Left ventricle myocardium inferior (tissue), 1 donor: ENCODE measurements at regions not wholly inside any gene's neighbourhood (a gene's known extent, or its start where the extent isn't known, plus 50 kb on each side); places are given as distances from the start of the nearest gene placed in this dataset.

Experiments used
- DNase-seq: peaks from one replicate; pipeline ENCODE4 v3.0.0-alpha.2; 2020
- H3K27ac ChIP-seq: fragments of 200-600 bp; replicated peaks from 2 replicates; pipeline ENCODE4 v1.8.0; 2021
- H3K27me3 ChIP-seq: fragments of 200-600 bp; 2 replicates; pipeline ENCODE4 v1.8.0; 2021; ENCODE audit warnings: low read depth
- H3K36me3 ChIP-seq: fragments of 200-600 bp; 2 replicates; pipeline ENCODE4 v1.8.0; 2021
- H3K4me1 ChIP-seq: fragments of 200-600 bp; 2 replicates; pipeline ENCODE4 v1.8.0; 2021
- H3K4me3 ChIP-seq: fragments of 200-600 bp; 2 replicates; pipeline ENCODE4 v1.8.0; 2021; ENCODE audit warnings: mild to moderate bottlenecking, moderate library complexity
- H3K9me3 ChIP-seq: fragments of 200-600 bp; replicated peaks from 2 replicates; pipeline ENCODE4 v1.8.0; 2021
- intact Hi-C: fragments of 100-400 bp; cut with micrococcal nuclease; formaldehyde crosslinking; loops from one replicate; pipeline ENCODE4 v1.11.0; 2022
- TF ChIP-seq, protein P1 (sequence below): fragments of 200-600 bp; IDR thresholded peaks from 2 replicates; pipeline ENCODE4 v1.8.0; 2021; ENCODE audit warnings: antibody characterized with exemption, mild to moderate bottlenecking, borderline replicate concordance
- donor health status: DM: no; HTN: yes; CAD: no; lungs with severe emphysema.

DNA sequence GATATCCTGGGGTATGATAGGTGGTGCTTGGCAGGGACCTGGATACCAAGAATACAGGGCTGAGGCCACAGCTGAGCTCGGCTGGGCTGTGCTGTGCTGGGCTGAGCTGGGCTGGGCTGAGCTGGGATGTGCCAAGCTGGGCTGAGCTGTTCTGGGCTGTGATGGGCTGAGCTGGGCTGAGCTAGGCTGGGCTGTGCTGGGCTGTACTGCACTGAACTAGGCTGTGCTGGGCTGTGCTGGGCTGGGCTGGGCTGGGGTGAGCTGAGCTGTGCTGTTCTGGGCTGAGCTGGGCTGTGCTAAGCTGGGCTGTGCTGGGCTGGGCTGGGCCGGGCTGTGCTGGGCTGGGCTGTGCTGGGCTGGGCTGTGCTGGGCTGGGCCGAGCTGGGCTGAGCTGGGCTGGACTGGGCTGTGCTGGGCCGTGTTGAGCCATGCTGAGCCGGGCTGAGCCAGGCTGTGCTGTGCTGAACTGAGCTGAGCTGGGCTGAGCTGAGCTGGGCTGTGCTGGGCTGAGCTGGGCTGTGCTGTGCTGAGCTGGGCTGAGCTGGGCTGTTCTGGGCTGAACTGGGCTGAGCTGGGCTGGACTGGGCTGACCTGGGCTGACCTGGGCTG is 94.7 kb upstream of the ACTRT2 start:
- Histone ChIP-seq H3K4me1 (no peaks in the 10 kb centered on the region), H3K27me3 (peaks cover 73% of the 10 kb centered on the region), H3K9me3 (no peaks in the 10 kb centered on the region), H3K36me3 (no peaks in the 10 kb centered on the region), H3K27ac (no peak overlapping the region), H3K4me3 (no peak overlapping the region)
- TF ChIP-seq, protein P1, sequence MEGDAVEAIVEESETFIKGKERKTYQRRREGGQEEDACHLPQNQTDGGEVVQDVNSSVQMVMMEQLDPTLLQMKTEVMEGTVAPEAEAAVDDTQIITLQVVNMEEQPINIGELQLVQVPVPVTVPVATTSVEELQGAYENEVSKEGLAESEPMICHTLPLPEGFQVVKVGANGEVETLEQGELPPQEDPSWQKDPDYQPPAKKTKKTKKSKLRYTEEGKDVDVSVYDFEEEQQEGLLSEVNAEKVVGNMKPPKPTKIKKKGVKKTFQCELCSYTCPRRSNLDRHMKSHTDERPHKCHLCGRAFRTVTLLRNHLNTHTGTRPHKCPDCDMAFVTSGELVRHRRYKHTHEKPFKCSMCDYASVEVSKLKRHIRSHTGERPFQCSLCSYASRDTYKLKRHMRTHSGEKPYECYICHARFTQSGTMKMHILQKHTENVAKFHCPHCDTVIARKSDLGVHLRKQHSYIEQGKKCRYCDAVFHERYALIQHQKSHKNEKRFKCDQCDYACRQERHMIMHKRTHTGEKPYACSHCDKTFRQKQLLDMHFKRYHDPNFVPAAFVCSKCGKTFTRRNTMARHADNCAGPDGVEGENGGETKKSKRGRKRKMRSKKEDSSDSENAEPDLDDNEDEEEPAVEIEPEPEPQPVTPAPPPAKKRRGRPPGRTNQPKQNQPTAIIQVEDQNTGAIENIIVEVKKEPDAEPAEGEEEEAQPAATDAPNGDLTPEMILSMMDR = no peak
- no peak for DNase-seq
- intact Hi-C loops = no loop called here

DNA sequence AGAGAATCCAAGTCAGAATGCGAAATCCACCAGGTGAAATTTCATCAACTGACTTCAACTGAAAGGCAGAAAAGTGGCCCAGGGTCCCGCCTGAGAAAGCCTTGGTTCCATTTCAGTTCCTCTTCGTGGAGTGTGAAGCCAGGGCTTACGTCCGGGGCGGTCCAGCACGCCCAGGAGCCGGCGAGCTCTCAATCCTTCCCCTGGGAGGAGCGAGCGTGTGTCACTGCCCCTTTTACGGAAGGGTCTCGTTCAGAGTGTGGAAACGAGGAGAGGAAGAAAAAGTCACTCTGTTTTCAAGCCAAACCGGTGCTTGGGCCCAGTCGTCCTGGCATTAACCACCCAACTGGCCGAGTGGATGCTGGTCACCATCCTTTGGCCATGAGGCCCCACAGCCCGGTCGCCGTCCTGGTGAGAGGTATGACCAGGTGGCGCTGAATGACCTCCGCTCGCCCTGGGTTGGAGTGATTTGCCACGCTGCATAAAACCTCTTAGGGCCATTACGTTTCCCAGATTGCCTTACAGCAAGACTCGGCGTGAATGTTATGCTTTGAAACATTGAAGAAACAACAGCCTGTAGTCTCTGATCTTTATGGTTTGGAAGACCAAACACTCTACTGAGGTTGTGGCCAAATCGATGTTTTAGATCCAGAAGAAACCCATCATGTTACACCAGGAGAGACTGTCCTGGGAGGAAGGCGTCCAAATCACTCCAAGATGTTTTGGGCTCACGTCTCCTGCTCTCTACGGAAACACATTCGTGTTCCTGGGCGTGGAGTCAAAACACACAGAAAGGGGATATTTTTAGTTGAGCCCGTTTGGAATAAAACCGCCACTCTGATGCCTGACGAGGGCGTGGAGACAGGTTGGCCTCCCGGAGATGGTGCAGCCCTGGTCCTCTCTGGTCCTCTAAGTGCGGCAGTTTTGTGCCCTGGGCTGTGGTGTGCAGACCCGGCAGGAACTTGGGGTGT is 93.6 kb upstream of the ACTRT2 start:
- Histone ChIP-seq H3K36me3 (no peaks in the 10 kb centered on the region), H3K4me3 (no peak overlapping the region), H3K4me1 (no peaks in the 10 kb centered on the region), H3K27me3 (peaks cover 74% of the 10 kb centered on the region), H3K9me3 (no peaks in the 10 kb centered on the region), H3K27ac (no peak overlapping the region)
- intact Hi-C loops = no loop called here
- TF ChIP-seq, protein P1 = no peak
- DNase-seq = no peak

DNA sequence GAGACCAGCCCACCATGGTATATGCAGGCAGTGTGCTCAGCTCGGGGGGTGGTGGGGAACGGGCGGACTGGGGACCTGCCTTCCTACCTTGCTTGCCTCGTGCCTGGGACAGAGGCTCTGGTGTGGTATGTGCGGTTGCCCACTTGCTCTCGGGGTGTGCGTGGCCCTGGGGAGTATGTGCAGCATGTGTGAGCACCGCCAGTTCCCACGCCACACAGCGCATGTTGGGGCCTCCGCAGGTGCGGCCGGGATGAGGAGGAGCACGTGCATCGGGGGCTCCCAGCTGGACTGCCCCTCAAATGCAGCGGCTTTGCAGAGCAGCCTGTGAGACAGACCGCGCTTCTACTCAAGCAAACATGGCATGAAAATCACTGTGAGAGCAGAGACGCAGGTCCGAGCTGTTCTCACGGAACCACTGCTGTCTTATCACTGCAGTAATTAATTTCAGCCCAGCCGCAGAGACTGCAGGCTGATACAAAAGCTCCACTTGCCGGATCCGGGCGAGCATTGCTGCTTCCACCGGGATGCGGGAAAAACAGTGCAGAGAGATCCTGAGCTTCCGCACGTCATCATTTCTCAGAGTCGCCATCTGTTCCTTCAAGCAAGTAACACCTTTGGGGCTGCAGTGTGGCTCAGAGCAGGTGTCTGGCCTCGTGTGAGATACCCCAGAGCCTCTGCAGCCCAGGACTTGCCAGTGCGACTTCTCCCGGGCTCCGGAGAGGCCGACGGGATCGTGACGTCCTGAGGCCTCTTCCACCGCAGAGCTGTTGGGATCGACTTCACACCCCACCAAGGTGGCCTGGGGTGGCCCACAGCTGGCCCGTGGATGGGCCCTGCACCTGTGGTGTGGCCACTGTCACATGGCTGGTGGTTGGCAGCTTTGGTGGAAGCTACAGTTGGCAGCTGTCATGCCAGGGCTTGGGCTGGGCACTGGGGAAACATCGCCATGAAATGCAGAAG is 92.6 kb upstream of the ACTRT2 start:
- Histone ChIP-seq H3K4me1 (no peaks in the 10 kb centered on the region), H3K36me3 (no peaks in the 10 kb centered on the region), H3K27ac (no peak overlapping the region), H3K9me3 (no peaks in the 10 kb centered on the region), H3K4me3 (no peak overlapping the region), H3K27me3 (peaks cover 74% of the 10 kb centered on the region)
- TF ChIP-seq, protein P1 = no peak
- DNase-seq = no peak
- intact Hi-C loops = no loop called here

DNA sequence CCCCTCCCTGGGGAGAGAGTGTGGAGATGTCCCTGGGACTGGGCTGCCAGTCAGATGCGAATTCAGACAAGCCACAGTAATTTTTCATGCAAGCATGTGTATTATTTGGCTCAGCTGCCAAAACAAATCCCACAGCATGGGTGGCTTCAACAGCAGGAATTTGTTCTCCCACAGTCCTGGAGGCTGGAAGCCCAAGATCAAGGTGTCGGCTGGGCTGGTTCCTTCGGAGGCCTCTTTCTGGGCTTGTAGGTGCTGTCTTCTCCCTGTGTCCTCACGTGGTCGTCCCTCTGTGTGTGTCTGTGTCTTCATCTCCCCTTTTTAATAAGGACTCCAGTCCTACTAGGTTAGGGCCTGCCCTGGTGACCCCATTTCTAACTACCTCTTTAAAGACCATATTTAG is 91.9 kb upstream of the ACTRT2 start:
- intact Hi-C loops = no loop called here
- H3K36me3 ChIP-seq = no peaks in the 10 kb centered on the region
- no peaks in the 10 kb centered on the region for H3K4me1 ChIP-seq
- no peak overlapping the region for H3K27ac ChIP-seq
- no peak overlapping the region for H3K4me3 ChIP-seq
- H3K9me3 ChIP-seq = no peaks in the 10 kb centered on the region
- no peak for DNase-seq
- H3K27me3 ChIP-seq = peaks cover 72% of the 10 kb centered on the region
- TF ChIP-seq, protein P1 = no peak
